Stimulated activated CD4-positive, alpha-beta T cell treated with anti-CD3 and anti-CD28 coated beads, Interleukin-1b, Interleukin-23, amount 100 ng/mL, for 4 hours (primary cell): ENCODE measurements at regions not wholly inside any gene's neighbourhood (a gene's known extent, or its start where the extent isn't known, plus 50 kb on each side); places are given as distances from the start of the nearest gene placed in this dataset.
"Not testable (repeated sequence)": the region's sequence is repeated elsewhere in the genome, so short reads cannot be mapped to it uniquely, and the experiment has no call there.

ENCODE experiments used
- DNase-seq, 2 donors: peaks; one replicate each; pipeline ENCODE4 v3.0.0-alpha.2; 2020; ENCODE audit warnings: low read depth in 2 of 2

DNA sequence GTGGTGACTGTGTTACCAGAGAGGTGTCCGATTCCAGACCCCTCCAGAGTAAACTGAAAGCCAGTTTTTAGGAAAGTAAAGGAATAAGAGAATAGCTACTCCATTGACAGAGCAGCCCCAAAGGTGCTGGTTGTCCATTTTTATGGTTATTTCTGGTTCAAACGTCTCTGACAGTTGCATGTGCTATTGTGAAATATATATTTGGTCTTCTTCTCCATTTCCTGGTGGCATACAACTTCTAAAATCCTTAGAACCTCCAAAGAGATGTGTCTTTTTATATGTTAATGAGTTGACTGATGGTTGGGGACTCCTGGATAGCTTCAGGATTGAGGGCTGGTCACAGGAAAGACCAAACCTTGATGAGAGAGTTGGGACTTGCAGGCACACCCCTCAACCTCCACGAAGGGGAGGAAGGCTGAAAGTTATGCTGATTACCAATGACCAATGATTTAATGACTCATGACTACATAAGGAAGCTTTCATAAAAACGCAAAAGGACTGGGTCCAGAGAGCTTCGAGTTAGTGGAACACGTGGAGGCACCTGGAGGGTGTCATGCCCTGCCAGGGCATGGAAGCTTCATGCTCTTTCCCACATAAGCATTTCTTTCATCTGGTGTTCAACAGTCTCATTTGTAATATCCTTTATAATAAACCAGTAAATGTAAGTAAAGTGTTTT is 100.7 kb downstream of the SLC16A1 start:
- DNase-seq, result no peak

DNA sequence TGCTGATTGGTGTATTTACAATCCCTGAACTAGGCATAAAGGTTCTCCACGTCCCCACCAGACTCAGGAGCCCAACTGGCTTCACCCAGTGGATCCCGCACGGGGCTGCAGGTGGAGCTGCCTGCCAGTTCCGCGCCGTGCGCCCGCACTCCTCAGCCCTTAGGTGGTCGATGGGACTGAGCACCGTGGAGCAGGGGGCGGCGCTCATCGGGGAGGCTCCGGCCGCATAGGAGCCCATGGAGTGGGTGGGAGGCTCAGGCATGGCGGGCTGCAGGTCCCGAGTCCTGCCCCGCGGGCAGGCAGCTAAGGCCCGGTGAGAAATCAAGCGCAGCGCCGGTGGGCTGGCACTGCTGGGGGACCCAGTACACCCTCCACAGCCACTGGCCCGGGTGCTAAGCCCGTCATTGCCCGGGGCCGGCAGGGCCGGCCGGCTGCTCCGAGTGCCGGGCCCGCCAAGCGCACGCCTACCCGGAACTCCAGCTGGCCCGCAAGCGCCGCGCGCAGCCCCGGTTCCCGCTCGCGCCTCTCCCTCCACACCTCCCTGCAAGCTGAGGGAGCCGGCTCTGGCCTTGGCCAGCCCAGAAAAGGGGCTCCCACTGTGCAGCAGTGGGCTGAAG is 101.5 kb downstream of the SLC16A1 start:
- DNase-seq, result not testable (repeated sequence)

DNA sequence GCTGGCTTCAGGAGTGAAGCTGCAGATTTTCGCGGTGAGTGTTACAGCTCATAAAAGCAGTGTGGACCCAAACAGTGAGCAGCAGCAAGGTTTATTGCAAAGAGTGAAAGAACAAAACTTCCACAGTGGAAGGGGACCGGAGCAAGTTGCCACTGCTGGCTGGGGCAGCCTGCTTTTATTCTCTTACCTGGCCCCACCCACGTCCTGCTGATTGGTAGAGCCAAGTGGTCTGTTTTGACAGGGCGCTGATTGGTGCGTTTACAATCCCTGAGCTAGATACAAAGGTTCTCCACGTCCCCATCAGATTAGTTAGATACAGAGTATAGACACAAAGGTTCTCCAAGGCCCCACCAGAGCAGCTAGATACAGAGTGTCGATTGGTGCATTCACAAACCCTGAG is 102.1 kb downstream of the SLC16A1 start:
- not testable (repeated sequence) for DNase-seq

DNA sequence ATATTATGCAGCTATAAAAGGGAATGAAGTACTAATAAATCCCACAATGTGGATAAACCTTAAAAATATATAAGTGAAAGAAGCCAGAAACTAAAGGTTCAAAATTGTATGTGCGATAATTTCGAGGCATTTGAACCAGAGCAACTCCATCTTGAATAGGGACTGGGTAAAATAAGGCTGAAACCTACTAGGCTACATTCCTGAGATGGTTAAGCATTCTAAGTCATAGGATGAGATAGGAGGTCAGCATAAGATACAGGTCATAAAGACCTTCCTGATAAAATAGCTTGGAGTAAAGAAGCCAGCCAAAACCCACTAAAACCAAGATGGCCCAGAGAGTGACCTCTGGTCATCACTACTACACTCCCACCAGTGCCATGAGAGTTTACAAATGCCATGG is 103.1 kb downstream of the SLC16A1 start:
- no peak for DNase-seq

DNA sequence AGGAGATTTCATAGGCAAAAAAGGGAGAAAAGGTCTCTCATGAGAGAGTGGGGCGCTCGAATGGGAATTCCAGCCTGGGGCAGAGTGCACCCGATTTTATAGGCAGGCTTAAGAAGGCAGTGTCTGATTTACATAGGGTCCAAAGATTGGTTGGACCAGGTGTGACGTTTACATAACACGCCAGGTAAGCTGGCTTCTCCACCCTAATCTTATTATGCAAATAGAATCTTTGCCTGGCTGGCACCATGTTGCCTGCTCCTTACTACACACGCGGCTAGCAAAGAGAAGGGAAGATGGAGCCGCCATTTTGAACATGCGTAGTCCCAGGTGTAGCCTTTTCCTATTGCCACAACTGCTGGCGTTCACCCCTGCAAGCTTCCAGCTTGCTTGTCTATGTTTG is 103.7 kb downstream of the SLC16A1 start:
- DNase-seq, result no peak

DNA sequence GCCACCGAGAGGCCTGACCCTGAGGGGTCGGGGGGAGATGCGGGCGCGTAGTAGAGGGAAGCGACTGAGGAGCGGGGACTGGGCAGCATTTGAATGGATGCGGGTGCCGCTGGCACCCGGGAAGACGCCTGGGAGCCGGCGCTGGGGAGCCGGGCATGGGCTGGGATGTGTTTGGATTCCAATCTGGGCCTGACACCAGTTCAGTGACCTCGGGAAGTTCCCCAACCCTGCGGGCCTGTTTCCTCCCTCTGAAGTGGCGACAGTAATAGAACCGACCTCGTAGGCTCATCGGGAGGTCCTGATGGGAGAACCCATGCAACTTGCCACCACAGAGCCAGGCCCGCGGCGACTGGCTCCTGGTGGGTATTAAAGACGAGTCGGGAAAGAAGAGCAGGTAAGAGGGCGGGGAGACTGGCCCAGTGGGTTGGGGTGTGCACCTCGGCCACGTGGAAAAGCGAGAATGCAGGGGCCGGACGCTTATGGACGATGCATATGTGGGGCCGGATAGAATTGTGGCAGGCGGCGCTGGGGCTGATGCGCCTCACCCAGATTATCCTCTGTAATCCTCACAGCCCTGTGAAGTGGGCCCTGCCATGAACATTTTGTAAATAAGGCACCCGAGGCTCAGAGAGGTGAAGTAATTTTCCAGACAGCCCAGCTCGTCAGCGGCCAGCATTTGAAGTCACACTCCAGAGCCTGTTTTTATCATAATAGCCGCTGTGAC is 105.8 kb downstream of the SLC16A1 start:
- DNase-seq, result no peak

DNA sequence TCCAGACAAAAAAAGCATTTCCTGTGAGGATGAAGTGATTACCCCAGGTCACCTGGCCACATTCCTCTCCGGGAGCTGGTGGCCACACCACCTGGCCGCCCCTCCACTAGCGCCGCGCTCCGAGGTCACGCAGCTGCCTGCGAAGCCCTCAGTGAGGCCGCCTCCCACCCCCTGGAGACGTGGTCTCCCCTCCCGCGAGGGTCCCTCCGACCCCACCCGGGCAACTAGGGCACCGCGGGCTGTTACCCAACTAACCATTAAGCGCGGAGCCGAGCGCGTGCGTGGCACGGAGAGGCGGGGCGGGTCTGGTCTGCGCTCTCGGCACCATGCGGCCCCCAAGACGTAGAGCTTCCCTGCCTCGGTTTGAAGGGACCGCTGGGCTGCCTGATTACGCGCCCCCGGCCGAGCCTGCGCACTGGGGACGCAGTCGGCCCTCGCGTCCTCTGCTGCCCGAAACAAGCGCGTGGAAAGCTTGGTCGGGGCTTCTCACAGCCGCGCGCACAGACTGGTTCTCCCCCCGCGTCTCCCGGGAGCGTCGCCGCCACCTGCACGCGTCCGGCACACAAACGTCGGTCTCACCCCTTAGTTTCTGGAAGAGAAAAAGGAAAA is 106.5 kb downstream of the SLC16A1 start:
- no peak for DNase-seq

DNA sequence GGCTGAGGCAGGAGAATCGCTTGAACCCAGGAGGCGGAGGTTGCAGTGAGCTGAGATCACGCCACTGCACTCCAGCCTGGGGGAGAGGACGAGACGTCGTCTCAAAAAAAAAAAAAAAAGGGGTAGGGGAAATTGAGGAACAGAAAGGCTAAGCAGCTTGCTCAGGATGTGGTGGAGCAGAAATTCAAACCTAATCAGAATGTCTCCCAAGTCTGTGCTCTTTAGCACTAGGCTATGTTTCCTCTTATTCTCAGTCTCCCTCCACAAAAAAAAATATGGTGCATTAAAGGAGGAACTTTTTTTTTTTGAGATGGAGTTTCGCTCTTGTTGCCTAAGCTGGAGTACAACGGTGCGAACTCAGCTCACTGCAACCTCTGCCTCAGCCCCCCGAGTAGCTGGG is 114.2 kb downstream of the SLC16A1 start:
- DNase-seq, result no peak

DNA sequence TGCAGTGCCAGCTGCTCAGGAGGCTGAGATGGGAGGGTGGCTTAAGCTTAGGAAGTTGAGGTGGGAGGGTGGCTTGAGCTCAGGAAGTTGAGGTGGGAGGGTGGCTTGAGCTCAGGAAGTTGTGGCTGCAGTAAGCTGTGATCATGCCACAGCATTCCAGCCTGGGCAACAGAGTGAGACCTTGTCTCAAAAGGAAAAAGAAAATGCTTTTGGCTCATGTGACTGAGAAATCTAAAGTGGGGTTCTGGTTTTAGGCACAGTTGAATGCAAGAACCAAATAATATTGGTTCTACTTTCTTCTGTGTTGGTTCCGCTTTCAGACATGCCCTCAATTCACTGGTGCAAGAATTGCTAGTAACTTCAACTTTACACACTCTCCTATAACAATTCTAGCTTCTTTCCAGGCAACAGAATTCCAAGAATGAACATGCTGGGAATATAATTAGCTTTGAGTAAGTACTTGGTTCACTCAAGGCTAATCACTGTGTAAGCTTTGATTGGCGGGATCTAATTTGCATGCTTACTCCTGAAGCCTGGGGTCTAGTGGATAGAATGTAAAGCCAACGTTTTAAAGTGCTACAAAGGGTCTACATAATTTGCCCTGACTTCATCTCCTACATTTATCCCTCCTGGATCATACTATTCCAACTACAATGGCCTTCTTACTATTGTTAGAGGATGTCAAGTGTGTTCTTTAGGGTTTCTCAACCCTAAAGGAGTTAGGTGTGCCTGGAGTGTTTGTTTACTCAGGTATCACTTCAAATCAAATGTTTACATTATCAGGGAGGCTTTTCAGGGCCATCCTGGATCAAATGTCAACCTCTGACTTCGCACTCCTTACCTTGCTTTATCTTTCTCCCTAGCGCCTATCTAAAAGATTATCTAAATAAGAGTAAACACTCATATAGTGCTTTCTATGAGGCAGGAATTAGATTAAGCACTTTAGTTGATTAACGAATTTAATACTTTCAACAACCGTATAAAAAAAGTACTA is 115.1 kb downstream of the SLC16A1 start:
- no peak for DNase-seq

DNA sequence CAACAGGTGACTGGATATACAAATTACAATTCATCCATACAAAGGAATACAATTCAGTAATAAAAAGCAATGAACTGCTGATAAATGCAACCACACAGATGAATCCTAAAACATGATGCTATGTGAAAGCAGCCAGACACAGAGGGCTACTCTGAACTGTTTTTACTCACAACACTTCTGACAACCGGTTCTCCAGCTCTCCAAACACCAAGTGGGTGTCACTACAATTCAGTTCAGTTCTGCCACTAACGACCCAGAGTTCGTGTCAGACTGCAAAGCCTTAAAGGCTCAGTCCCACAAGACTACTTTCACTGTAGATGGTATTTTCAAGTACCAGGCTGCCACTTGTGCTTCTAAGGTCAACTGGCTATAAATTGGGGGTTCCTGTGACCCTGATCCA is 119.4 kb downstream of the SLC16A1 start:
- no peak for DNase-seq

DNA sequence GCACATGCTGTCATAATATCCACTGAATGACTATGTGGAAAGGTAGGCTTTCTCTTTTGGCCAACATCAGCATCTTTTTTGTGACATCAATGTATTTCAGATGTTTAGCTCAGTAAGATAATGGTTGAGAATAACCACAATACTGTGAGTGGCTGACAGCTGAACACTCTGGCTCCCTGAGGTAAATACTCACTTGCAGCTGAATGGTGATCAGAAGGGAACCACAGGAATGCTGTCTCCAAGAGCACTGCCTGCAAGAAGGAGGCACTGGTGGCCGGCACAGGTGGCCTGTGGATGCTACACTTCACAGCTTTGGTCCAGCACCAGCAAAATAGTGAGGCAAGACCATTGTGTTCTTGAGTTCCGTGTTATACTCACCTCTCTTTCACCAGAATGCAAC is 118.7 kb upstream of the PPM1J start:
- DNase-seq, result no peak

DNA sequence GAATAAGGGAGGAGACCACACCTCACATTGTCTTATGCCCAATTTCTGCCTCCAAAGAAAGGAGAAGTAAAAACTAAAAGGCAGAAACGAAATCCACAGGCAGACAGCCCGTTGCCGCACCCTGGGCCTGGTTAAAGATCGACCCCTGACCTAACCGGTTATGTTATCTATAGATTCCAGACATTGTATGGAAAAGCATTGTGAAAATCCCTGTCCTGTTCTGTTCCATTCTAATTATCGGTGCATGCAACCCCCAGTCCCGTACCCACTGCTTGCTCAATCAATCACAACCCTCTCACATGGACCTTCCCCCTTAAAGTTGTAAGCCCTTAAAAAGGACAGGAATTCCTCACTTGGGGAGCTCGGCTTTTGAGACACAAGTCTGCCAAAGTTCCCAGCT is 117.1 kb upstream of the PPM1J start:
- not testable (repeated sequence) for DNase-seq

DNA sequence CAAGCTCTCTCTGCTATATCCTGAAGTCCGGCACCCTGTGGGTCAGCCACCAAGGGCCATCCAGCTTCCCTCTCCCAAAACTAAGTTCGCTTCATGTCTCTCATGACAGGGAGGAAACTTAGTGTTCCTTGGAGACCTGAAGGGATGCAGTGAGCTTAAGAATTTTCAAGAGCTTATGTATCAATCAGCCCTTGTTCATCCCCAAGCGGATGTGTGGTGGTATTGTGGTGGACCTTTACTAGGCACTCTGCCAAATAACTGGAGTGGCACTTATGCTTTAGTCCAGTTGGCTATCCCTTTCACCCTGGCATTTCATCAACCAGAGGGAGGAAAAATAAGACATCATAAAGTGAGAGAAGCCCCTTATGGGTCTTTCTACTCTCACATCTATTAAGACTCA is 114.6 kb upstream of the PPM1J start:
- not testable (repeated sequence) for DNase-seq

DNA sequence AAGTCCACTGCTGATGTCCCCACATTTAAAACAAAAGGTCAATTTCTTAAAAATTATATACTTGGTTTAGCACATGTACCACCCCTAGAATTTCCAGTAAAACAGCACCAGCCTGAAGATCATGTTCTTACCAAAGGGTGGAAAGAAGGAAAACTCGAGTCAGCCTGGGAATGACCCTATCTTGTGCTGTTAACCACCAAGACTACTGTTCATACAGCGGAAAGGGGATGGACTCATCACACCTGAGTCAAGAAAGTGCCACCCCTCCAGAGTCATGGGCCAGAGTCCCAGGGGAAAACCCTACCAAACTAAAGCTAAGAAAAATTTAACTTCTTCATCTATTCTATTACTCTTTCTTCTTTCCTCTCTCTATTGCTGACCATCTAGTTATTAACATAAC is 113.6 kb upstream of the PPM1J start:
- DNase-seq, result no peak

DNA sequence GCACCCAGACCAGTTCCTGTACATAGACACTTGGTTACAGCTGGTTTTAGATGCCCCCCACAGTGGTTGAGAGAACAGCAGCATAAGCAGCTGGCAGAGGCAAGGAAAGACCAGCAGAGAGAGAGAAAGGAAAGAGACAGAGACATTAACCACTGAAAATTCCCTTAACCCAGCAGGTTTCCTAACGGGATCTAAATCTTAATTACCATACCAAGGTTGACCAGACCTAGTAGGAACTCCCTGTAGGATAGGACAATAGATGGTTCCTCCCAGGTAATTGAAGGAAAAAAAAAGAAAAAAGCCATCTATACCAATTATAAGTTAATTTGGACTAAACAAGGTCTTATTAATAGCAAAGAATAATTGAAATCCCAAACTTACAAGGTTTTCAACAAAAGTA is 112.3 kb upstream of the PPM1J start:
- not testable (repeated sequence) for DNase-seq

DNA sequence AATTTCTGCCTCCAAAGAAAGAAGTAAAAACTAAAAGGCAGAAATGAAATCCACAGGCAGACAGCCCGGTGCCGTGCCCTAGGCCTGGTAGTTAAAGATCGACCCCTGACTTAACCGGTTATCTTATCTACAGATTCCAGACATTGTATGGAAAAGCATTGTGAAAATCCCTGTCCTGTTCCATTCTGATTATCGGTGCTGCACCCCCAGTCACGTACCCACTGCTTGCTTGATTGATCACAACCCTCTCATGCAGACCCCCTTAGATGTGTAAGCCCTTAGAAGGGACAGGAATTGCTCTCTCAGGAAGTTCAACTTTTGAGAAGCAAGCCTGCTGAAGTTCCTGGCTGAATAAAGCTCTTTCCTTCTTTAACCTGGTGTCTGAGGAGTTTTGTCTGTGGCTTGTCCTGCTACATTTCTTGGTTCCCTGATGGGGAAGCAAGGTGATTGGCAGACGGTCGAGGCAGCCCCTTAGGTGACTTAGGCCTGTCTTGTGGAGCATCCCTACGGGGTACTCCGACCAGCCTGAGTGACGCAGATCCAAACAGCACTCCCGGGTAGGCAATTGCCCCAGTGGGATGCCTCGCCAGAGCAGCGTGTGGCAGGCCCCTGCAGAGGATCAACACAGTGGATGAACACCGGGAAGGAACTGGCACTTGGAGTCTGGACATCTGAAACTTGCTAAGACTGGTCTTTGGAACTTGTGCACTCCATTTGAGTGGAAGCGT is 111.2 kb upstream of the PPM1J start:
- DNase-seq, result no peak

DNA sequence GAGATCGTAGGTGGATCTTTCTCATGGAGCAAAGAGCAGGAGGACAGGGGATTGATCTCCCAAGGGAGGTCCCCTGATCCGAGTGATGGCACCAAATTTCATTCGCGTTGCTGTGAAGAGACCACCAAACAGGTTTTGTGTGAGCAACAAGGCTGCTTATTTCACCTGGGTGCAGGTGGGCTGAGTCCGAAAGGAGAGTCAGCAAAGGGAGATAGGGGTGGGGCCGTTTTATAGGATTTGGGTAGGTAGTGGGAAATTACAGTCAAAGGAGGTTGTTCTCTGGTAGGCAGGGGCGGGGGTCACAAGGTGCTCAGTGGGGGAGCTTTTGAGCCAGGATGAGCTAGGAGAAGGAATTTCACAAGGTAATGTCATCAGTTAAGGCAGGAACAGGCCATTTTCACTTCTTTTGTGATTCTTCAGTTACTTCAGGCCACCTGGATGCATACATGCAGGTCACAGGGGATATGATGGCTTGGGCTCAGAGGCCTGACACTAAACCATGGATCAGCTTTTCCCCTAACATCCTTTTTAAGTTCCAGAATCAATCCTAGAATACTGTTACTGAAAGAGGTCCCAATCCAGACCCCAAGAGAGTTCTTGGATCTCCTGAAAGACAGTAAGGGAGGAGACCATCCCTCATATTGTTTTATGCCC is 110.6 kb upstream of the PPM1J start:
- DNase-seq, result not testable (repeated sequence)

DNA sequence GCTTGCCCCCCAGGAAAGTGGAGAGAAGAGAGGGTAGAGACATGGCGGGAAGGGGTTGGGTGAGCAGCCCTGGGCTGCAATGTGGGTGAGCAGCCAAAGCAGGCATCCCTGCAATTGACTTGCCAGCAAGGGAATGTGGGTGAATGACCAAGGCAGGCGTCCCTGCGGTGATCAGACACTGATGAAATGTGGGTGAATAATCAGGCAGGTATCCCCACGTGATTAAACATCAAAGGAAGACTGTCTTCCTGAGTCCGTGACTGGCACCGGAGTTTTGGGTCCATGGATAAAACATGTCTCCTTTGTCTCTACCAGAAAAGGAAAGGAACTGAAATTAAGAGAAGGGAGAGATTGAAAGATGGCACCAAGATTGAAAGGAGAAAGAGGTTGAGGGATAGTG is 109.9 kb upstream of the PPM1J start:
- not testable (repeated sequence) for DNase-seq

DNA sequence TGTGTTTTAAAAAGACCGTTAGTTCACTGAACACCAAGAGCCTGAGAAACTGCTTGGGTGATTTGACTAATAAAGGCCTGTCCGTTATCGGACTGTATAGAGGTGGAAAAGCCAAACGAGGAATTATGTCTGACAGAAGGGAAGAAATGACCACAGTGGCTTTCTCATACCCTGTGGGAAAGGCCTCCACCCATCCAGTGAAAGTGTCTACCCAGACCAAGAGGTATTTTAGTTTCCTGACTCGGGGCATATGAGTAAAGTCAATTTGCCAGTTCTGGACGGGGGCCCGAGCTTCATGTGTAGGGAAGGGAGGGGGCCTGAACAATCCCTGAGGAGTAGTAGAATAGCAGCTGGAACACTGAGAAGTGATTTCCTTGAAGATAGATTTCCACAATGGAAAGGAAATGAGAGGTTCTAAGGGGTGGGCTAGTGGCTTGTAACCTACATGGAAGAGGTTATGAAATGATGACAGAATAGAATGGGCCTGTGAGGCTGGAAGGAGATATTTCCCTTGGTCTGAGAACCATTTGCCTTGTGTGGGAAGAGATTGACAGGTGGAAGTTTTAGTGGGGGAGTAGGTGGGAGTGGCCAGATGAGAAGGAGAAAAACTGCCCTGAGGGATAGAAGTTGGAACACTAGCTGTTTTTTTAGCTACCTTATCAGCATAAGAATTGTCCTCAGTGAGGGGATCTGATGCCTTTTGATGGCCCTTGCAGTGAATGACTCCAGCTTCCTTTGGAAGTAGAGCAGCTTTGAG is 106.4 kb upstream of the PPM1J start:
- not testable (repeated sequence) for DNase-seq
